Choroid plexus epithelial cell (primary cell): ENCODE measurements at regions not wholly inside any gene's neighbourhood (a gene's known extent, or its start where the extent isn't known, plus 50 kb on each side); places are given as distances from the start of the nearest gene placed in this dataset.

ENCODE experiments used
- DNase-seq: peaks from one replicate; pipeline ENCODE4 v3.0.0-alpha.2; 2010; ENCODE audit warnings: low read depth
- H3K4me3 ChIP-seq: 2 replicates; pipeline ENCODE4 v1.5.1; 2011; ENCODE audit warnings: low read depth, mild to moderate bottlenecking, control low read depth, low read length, moderate library complexity
- CTCF ChIP-seq: conservative IDR thresholded peaks from 2 replicates; pipeline ENCODE4 v1.5.1; 2011; ENCODE audit warnings: low read depth, mild to moderate bottlenecking, control low read depth, inconsistent platforms, low read length, moderate library complexity

GRCh38 chr14:84420221-84420620 lies 1109.7 kb upstream of the FLRT2 start:
- no peak overlapping the region for H3K4me3 ChIP-seq
- no peak for TF ChIP-seq CTCF
- DNase-seq: peak; percentile 63

DNA sequence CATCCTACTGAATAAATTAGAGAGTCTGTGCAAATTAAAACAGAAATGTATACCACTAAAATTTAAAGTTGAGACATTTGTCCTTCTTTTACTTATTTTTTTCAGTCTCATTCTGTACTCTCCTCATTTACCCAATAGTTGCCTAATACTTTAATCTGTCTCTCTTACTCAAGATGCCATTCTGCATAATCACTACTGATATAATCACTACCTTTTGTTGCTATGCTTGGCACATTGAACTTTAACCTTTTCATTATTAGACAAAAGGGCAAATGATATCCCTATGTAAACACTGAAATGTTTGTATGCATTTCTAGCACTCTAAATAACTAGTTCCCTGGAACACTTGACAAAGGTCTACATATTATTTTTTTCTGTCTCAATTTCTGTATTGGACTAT lies 1108.3 kb upstream of the FLRT2 start:
- no peak overlapping the region for H3K4me3 ChIP-seq
- DNase-seq: no peak
- TF ChIP-seq CTCF: no peak

DNA sequence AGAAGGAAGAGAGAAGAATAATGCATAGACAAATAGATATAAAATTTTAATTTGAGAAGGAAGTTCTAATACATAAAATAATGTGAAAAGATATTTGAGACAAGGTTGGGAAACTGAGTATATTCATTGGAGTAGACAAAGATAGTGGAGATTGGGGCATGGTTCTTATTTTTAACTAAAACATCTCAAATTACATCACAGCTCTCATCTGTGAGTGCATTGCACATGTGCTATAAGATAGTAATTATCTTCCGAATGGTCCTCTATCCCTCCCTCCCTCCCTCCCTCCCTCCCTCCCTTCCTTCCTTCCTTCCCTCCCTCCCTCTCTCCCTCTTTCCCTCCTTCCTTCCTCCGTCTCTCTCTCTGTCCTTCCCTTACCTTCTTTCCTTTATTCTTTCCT lies 1104.0 kb upstream of the FLRT2 start:
- H3K4me3 ChIP-seq: no peak overlapping the region
- TF ChIP-seq CTCF: no peak
- no peak for DNase-seq

DNA sequence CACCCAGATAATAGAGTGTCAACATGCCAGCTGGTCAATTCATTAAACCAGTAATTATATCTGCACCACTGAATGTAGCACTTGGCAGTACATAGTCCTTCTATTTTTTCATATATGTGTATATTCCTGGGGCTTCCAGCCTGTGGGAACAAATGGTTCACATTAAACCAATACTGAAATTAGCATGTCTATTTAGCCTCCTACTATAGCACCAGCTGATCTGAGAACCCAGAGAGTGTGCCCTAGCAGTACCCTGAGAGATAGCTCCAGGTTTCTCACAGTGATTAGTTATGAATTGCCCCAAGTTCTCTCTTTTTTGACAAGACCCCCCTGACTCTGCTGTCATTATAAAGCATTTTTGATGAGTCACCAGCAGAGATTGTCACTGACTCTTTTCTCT lies 1097.3 kb upstream of the FLRT2 start:
- no peak for TF ChIP-seq CTCF
- no peak overlapping the region for H3K4me3 ChIP-seq
- DNase-seq: no peak

DNA sequence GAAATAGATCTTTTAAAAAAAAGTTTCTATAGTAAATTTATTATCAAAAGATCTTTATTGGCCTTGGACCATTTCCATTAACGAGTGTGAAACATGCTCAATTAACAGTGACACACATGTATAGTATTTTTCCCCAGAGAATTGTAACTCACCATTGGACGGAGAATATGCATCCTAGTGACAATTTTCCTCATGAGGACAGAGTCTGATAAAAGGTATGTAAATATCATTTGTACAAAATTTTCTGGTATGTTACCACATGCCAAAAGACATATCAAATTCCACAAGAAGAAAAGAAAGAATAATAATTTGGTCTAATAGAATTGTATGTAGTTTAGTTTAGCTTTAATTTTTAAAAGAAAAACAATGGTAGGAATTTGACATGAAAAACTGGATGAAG lies 1096.0 kb upstream of the FLRT2 start:
- DNase-seq: no peak
- no peak for TF ChIP-seq CTCF
- H3K4me3 ChIP-seq: no peak overlapping the region

GRCh38 chr14:84435820-84436324 lies 1094.1 kb upstream of the FLRT2 start:
- no peak for TF ChIP-seq CTCF
- no peak for DNase-seq
- no peak overlapping the region for H3K4me3 ChIP-seq

DNA sequence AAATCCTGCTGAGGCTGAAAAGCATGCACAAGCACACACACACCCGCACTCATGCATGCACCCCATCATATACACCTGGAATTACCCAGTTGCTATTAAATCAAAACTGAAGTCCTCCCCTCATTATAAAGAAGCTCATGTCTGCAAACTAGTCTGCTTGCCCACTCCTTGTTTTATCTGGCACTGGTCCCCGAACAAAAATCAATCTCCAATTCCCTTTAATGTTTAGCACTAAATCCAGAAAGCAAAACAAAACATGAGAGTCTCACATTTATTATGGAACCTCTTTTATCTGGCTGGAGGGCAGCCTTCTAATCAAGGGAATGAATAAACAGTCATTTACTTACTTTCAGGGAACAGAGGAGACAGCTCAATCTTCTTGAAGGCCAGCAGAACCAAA lies 1093.4 kb upstream of the FLRT2 start:
- no peak overlapping the region for H3K4me3 ChIP-seq
- no peak for DNase-seq
- no peak for TF ChIP-seq CTCF
